EL (cell line): ENCODE measurements at regions not wholly inside any gene's neighbourhood (a gene's known extent, or its start where the extent isn't known, plus 50 kb on each side); places are given as distances from the start of the nearest gene placed in this dataset.

ENCODE experiments used
- DNase-seq: peaks from one replicate; pipeline ENCODE4 v3.0.0-alpha.2; 2016

DNA sequence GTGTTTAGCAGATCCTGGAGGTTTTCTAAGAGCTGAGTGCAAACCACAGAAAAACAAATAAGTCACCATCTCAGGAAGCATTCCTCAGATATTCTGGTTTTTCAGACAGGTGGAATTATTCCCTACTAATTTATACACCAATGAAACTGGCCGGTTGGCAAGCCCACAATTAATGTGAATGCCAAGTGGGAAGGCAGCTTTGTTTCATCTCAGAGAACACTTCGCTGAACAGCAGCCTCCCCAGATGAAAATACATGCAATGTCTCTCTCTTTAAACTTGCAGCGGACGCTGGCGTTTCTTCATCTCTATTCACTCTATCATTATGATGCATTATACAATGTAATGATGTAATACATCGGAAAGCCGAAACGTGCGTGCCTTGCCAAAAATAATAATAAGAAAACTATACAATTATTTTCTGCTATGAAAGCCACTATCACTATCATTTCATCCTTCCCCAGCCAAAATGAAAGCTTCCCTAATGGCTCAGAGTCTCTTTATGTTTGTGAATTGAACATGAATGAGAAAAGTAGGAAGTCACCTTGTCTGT lies 649.4 kb downstream of the BCL11A start:
- DNase-seq = no peak

DNA sequence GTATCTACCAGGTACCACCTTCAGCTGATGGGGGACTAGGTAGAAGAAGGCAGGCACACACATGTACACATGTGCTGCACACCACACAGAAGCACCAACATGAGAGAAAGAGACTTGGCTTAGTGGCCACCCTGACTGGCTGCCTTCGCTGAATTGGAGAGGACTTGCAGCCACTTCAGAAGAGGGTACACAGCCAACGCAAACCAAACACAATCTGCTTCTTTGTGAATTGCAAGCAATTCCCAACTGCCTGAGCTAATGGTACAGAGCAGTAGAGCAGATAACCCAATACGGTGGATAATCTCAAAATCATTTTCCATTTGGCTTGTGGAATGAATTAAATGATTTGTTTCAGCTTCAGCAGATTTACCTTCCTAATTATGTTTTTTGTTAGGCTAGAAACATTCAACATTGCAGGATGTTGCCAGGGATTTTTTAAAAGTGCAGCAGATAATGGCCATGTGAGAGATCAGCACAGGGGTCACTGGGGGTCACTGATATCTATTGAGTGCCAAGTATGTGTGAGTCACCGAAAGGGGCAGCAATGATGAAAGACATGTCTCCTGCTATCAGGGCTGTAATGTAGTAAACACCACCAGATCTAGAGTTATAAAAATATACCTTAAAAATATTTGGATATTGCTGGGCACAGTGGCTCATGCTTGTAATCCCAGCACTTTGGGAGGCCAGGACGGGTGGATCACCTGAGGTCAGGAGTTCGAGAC lies 652.6 kb downstream of the BCL11A start:
- no peak for DNase-seq

DNA sequence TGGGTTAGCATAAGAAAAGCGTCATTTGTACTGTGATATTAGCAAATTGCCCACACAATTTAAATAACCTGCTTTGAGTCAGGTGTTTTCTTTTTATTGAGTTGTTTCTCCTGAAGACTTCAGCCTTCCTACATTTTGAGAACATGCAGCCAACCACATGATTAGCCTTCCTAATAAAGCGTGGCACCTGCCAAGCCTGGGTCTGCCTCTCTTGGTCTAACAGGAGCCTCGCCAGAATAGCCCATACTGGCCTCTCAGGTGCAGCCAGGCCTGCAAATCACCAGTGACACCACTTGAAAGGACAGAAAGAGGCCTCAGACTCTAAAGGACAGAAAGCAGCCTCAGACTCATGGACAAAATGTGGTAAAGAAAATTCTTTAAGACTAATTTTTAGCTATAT lies 653.8 kb downstream of the BCL11A start:
- DNase-seq = no peak

DNA sequence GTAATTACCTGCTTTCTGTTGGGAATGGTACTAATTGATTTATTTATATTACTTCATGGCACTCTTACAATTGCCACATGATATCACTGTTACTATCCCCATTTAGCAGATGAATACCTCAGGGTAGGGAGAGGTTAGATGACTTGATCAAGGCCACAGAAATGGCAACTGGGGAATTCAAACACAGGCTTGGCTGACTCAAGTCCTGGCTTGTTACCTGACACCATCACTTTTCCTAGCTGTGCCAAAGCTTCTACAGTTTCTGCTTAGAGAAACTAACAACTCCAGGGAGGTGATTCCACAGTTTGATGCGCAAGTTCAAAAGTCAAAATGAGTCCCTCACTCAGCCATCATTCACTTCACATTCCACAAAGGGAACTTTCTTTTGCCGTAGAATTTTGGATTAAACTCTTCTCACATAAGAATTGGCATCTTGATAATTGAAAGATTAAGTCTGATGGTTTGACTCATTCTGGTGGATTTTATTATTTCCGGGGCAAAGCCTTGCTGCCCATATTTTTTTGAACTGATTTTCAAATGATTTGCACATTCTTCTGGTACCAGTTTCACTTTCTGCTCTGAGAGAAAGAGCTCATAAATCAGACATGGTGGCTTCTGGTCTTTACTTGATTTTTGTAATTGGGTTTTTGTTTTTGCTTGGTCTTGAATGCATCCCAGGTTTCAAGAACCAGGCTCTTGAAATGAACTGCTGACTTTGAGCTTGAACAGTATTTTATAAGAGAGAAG lies 656.8 kb downstream of the BCL11A start:
- DNase-seq = no peak

DNA sequence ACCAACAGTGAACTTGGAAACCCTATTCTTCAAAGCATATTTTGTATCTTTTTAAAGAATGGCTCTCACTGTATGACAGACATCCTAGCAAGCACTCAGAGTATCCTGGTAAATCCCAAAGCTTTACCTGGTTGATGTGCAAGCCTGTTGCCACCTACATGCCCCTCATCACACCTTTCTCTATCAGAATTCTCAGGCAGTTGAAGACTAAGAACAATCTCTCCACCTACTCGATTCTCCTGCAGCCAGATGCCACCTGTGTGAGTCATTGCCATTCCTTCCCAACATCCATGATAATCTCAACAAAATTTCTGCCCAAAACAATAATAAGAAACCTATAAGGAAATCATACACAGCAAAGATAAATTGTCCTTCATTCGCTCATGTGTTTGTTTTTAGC lies 659.8 kb downstream of the BCL11A start:
- no peak for DNase-seq

DNA sequence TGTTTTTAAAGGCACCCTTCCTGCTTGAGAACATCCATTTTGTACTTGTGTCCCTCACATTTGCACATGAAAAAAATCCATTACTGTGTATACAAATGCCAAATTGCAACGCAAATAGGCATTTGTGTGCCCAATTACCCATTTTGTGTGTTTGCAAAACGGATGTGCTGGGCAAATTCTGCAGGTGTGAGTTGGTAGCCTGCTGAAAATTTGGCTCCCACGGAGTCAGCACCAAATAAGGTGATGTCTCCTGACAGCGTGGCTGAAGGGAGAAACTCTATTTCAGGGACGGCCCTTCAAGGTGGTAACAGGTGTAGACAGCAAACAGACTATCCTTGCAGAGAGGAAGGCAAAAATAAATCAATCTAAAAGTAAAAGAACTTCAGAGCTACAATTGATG lies 661.1 kb downstream of the BCL11A start:
- DNase-seq = no peak

DNA sequence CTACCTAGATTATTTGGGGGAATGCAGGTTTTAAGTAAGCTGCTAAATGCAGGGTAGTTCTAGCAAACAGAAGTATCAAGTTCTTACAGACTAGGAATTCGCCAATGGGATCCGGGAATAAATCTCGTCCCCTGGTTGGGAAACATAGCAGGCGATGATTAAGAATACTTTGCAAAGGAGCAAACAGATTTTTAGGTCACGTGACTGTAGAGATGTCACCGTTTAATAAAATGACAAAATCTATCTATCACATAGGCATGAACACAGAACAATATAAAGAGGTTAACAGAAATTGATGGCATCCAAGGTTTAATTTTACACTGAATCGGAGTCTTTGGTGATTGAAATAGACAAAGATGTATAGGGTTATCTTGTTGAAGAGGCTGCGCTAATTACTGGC lies 664.1 kb downstream of the BCL11A start:
- no peak for DNase-seq

DNA sequence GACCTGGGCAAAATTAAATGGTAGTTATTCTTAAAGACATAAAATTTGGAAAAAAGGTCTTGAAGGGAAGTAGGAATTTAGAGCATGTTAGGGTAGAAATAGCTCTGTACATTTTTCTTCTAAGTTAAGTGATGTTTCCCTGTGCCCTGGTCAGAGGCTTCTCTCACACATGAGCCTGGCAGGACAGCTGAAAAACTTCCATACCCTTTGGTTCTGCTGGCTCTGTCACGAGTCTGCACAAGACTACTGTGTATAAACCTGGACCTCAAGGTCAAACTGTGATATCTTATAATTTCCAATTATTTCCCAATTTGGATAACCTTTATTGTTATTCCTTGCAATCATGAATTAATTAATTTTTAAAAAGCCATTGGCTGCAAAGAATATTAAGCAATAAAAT lies 664.7 kb downstream of the BCL11A start:
- no peak for DNase-seq

DNA sequence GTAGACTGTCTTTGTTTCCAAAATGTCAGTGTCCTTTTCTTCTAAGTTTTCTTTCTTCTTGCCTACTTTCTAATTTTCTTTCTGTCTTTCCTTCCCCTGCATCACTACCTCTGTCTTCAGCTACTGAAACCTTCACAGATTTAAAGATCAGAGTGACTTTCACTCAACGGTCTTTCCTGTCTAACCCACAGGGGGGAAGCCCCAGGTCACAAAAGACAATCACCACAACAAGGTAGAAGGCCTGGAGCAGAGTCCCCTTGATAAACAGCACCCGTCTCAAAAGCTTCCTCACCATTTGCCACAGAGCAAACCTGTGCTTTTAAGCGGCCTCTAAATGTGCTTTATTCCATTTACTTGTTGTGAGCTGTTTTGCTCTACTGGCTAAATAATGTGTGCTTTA lies 665.4 kb downstream of the BCL11A start:
- DNase-seq = no peak

DNA sequence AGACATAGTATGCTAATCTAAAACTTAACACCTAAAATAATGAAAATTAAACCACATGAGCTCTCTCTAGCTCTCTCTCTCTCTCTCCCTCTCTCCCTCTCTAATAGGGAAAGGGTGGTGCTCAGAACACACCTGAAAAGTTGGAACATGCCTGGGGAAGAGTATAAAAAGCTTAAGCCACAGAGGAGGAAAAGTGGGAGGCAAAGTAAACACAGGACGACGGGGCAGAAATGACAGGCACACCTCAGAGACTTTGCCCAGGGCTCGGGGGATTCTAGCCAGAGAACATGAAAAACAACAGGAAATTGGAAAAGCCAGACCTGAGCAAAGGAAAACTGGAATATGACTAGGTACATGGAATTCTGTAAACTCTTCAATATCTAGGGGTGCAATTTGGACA lies 666.1 kb downstream of the BCL11A start:
- DNase-seq = no peak

DNA sequence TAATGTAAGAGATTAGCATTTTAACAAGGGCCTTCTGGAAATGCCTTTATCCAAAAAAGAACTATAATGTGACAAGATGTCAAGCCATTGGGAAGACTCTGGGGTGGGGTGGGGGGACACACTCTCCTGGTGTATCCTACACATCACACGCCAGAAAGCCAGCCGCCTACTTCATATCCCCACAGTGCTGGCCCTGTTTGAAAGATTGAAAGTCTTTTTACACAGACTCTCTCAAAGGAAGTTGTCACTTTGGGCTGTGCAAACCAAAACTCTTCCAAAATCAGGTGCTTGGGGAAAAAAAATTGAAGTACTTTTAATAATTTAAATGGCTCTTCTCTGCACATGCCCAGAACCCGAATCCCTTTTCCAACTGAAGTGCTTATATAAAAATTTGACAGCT lies 666.7 kb downstream of the BCL11A start:
- no peak for DNase-seq

DNA sequence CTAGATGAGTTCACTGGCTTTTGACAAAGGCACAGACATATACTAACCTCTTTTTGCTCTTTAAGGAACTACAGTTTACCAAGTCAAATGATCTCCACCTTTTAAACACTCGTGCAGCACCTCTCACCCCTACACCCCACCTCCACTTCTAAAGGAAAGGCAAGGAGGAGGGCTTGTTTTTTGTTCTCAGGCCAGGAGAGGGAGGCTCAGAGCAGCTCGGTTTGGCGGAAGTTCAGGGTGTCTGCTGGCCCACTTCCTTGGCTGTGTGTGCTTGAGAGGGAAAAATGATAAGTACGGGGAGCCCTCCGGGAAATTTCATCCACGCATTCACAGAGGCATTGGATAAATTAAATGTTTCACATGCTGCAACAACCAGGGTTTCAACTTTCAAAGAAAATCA lies 667.9 kb downstream of the BCL11A start:
- DNase-seq = no peak

DNA sequence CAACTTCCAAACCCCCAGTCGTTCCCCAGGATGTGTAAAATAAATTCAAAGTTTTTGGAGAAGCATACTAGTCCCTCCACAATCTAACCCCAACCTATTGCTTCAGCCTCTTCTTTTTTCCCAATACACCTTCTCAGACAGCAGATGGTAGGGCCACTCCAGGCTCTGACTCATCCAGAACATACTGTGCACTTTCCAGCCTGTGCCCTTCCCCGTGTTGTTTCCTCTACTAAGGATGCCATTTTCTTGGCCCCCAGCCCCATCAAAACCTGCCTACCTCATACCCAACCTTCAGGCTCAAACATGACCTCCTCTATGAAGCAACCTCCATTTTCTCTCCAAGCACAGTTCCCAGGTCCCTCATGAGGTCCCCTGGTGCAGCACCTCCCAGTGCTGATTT lies 669.3 kb downstream of the BCL11A start:
- DNase-seq = no peak

DNA sequence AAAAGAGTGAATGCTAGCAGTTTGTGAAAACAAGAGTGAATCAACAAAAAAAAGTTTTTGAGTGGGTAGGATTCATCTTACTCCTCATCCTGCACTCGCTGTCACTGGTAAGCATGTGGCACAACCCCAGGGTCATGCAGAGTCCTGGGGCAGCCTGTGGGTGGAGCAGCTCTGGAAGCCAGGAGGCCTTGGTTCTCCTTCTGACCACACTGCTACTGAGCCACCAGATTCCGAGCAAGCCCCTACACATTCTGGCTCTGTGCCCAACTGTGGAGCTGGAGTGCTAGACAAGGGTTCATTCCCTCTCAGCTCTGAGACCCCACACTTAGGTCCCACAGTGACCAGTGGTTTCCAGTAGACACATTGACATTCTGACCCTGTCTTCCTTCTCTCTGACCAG lies 670.6 kb downstream of the BCL11A start:
- no peak for DNase-seq

DNA sequence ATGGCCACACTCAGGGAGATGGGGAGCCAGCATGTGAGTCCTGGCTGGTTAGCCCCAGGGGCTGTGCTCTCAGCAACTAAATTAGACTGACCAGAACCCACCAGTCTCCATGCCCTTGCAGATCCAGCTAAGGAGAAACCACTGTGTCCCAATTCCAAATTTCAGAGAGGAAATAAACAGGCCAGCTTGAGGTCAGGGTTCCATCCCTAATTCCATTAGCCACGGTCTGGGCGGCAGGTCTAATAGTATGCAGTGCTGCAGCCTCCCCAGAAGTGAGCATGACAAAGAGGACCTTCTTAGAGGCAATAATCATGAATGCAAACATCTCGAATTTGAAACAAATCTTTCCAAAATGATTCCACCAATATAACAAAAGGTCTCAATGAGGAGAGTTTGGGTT lies 671.2 kb downstream of the BCL11A start:
- DNase-seq = no peak

DNA sequence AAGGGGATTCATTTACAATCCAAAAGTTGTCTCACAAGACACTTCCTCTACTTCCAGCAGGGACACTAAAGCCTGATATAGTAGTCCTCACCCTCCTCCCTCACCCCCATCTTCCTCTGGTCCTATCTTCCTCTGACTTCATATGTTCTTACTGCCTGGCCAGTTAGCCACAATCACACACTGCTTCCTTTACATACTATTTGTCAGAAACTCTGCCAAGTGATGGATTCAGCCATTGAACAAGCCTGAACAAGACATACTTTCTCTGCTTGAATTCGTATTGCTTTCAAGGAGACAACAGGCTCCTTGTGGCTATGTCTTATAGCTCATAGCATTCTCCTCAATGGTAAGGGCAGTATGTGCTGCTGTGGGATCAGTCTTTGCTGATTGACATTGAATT lies 672.2 kb downstream of the BCL11A start:
- no peak for DNase-seq

DNA sequence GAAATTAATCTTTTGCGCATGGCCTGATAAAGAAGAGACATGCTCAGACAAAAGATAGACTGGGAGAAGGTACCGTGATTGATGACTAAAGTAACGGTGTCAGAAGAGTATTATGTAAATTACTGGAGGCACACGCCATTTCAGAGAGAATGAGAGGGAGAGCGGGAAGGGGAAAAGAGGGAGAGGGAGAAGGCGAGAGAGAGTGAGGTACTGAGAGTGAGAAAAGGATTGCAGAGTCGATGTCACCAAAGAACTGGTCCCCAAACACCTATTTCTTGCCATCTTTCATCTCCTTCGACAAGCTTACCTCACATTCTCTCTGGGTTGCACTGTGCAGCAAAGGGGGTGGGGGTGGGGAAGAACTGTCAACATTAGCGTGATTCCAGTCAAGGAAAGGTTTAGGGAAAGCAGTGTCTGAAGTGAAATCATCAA lies 673.7 kb downstream of the BCL11A start:
- no peak for DNase-seq

DNA sequence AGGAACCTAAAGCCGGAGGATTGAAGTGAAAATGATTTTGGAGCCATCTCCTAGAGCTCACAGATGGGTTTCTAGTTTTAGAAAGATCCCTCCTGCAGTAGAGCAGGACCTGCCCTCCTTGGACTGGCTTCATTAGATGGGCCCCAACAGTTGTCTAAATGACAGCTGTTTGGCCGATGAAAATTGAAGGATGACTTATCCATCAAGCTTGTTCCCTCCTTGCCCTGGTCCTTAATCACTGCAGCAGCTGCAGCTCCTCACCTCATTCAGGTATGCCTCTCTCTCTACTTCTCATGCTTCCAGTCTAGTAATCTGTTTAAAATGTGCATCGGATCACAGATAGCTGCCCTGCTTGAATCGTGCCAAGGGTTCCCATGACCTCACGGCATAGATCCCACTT lies 677.6 kb downstream of the BCL11A start:
- no peak for DNase-seq

DNA sequence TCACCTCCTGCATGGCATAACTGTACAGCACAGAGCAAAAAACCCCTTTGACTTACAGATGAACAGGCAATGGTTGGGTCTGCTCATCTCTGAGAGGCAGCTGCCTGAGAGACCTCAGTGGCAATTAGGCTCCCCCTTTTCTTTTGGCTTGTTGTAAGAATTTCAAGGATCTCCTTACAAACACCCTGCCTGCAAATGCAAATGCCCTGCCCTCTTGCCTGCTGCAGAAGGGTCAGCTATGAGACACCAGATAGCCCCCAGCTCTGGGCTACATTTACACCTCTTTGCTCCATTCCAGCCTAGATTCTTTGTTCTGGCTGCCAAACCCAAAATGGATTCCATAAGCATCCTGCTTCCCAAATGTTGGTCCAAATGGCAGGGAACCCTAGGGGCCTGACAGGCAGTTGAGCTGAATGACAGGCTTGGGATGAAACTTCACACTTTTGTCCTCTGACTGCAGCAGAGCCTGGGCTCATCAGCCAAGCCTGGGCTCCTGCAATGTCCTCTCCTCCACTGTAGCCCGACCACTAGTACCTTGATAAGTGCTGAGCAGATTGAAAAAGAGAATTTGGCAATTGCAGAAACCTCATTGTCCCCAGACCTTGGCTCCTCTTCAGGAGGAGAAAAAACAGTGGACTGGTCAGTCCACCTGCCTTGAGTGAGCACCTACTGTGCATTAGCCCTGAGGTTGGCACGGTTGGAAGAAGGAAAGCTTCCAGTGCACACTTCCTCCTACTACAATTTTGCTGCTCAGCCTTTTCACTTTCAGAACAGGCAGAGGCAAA lies 678.3 kb downstream of the BCL11A start:
- no peak for DNase-seq

DNA sequence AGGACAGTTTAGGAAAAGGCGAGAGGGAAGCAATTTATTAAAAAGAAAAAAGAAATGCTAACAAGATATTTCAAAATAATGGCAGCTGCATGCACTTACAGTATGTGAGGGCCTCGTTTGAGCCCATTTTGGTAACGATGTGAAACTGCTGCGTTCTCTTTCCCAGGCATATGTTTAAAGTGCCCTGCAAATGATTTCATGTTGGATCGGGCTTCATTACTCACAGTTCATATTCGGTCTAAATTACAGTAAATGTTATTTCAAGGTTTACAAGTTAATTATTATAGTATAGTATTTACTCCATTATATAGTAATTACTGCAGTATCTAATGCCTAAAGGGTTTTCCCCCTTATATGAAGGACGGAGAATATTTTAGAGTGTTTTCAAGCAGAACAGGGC lies 679.1 kb downstream of the BCL11A start:
- DNase-seq = no peak

DNA sequence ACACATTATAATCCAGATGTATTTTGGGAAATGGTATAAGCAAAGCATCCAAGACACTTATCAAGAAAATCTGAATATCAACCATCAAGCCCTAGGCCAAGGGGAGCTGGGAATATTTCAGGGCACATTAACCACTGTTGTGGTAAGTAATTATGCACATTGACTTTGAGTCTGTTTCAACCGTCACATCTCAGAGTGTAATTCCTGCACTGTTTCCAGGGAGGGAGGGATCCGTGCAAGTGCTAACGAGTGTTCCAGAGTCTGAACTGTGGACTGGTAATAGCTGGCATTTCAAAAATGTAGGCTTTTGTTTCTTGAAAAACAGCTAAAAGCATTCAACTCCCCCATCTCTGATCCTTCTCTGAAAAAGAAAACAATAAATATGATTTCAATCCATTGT lies 681.6 kb downstream of the BCL11A start:
- no peak for DNase-seq

DNA sequence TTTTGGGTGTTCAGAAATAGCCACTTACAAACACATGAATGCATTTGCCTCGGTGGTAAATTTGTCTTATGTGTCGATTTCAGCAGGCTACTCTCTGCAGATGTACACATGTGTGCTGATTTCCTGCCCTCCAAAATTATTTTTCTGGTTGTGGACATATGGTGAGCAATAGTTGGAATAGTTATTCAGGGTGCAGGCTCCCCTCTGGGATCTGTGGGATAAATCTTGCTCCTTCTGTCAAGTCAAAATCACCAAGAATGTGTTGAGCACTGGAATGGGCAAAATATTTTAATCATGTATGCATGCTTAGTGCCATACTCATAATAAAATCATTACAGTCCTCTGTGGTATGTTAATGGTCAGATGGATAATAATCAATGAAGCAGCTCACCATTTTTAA lies 684.5 kb downstream of the BCL11A start:
- no peak for DNase-seq

DNA sequence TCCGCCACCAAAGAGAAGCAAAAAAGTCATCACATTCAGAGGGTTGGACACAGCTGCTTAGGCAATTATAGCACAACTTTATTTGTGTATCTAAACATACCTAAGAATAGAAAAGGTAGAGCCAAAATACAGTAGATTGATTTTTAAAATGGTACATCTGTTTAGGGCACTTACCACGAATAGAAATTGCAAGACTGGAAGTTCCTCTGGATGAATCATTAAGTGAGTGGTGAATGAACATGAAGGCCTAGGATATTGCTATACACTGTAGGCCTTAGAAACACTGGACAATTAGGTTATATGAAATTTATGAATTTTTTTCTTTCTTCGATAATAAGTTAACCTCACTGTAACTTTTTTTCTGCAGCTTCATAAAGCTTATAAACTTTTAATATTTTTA lies 687.0 kb downstream of the BCL11A start:
- no peak for DNase-seq

DNA sequence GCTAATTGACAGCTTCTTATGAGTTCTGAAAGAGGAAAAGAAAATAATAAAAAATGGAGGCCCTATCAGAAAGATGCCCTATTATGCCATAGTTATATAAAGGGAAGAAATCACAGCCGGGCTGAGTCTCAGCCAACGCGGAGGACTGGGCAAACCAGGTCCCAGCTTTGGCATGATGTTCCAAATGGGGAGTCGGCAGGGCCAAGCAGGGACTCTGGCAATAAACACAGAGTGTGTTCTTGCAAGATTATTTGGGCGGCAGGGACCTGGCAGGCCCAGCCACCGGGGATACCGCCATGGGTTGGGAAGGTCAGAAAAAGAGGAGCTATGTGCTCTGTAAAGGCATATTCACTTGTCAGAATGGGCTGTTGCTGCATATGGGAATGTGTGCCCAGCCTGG lies 694.9 kb downstream of the BCL11A start:
- no peak for DNase-seq
